SKM-1 (cell line): ENCODE measurements at regions not wholly inside any gene's neighbourhood (a gene's known extent, or its start where the extent isn't known, plus 50 kb on each side); places are given as distances from the start of the nearest gene placed in this dataset.

Experiments
- DNase-seq: peaks from one replicate; lab custom pipeline; 2025; ENCODE audit not compliant: unreplicated experiment; lab: John Stamatoyannopoulos, UW

DNA sequence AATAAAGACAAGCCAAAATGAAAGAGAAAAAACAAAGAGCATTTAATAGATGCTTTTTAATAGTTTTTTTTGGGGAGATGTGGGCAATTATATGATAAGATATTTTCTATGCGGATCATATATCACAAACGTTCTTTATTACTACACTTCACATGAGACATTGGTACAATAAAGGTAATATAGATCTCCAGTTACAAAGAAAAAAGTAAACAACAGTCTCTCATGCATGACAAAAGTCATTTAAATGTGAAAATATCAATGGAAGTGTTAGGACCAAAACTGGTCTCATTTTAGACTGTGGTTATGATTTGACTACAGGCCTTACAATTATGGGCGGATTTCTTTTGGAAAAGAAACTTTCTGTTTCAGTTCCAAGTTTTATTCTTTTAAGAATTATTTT is 687.0 kb downstream of the ADGRL2 start:
- no peak for DNase-seq

GRCh38 chr1:82486969-82487368 is 686.2 kb downstream of the ADGRL2 start:
- DNase-seq: no peak

- no peak for DNase-seq
These were observed 685.7 kb downstream of the ADGRL2 start for GRCh38 chr1:82486468-82486867.

DNA sequence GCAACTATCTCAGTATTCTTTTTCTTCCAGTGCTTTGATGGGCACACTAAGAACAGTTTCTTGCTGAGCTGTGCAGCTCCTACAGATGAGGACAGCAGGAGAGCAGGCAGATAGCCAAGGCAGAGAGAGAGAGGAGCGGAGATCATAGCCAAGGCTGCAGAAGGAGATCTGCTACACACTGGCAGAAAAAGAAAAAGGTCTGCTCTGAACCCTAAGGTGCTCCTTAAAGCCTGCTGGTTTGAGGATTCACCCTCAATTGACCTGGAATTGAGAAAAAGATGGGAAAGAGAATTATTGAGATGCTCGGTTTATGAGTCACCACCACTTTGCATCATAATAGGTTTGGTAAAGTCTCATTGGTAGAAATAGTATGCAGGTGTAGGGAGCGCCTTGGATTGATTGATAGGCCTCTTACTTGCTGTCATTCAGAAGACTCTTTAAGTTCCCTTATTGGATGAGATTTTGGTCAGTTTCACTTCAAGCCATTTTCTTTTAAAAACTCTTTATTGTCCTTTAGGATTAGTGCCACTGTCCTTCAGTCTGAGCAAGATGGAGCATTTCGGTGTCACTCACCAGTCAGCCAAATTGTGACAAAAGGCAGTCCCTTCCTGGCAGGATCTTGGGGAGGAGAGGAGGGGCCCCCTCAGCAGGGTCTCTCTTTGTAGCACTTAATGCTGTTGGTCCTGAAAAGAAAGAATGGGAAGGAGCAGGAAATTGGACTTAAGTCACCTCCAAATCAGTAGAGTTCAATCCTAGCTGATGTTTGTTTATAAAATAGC is 685.0 kb downstream of the ADGRL2 start:
- no peak for DNase-seq

DNA sequence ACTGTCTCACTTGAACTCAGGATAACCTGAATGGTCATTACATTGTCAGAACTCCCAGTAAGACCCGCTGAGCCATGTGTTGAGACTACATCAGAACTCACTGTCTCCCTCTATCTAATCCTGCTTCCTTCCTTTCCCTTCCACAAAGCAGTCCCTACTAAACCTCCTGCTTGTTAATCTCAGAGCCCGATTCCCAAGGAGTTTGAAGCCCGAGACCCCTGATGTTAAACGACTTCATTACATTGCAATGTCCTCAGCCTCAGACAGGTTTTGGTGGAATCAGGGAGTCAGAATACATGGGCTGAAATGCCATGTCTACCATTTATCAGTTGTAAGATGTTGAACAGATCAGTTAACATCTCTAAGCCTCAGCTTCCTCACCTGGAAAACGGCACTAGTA is 682.4 kb downstream of the ADGRL2 start:
- no peak for DNase-seq

GRCh38 chr1:82478916-82479315 is 678.2 kb downstream of the ADGRL2 start:
- no peak for DNase-seq

DNA sequence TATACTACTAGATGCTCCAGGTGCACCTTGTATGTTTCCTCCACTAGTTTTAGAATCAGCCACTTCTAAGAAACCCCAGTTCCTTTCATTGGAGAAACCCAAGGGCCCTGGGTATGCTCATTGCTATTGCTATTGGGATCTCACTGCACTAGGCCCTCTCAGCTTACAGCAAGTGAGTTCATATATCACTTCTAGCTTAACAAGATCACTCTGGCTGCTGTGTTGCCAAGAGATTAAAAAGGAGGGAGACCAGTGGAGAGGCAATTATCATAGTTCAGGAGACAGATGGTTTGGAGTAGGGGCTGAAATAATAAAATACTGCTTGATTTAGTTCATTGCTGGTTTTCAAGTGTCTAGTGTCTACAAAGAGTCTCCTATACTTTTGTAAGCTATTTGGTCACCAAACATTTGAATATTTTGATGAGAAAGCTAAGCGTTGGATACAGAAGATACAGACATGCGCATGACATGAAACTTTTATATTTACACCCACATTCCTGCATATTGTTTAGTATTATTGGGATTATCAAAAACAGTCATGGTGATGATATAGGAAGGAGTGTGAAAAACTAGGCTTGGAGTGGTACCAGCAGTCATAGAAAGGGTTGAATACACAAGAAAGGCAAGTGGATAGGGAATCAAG is 671.9 kb downstream of the ADGRL2 start:
- no peak for DNase-seq

DNA sequence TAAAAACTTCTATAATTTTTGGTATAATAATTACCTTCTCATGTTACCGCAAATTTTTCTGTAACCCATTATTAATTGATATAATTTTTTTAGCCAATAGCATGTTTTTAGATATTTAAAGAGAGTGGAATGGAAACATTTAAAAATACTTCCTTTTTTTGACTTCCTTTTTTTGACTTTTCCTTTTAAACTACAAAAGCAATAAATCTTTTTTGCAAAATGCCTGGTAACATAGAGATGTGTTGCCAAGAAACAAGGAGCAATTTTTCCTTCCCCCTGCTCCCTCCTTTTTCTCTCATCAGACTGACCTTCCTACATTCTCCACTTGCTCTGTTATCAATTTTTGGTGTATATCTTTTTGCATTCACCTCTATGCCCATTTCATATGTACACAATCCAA is 666.2 kb downstream of the ADGRL2 start:
- DNase-seq: peak; percentile 68

DNA sequence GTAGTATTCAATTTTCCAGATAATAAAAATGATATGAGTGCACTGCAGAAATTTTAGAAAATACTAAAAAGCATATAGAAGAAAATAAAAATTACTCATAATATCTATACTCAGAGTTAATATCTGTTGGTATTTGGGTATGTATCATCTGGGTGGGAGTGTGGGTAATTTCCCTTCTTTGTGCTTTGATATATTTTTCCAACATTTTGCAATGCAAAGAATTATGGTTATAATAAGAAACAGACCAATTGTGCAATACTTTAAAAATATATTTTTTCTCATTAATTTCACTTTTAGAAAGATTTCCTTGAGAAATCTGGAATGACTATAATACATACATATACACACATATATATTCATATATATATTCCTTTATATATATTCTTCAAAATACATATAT is 665.7 kb downstream of the ADGRL2 start:
- DNase-seq: no peak

DNA sequence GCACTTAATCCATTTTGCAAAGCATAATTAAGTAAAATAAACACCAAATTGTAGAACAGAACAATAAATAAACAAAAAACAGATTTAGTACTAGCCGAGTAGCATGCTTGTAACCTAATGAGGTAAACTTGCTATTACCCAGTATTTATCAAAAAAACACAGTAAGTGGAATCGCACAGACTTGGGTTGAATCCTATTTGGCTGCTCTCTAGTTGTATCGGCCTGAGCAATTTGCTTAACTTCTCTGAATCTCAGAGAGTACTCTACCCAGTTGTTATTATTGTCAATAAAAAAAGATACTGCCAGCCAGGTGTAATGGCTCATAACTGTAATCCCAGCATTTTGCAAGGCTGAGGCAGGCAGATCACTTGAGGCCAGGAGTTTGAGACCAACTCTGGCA is 664.3 kb downstream of the ADGRL2 start:
- DNase-seq: no peak

DNA sequence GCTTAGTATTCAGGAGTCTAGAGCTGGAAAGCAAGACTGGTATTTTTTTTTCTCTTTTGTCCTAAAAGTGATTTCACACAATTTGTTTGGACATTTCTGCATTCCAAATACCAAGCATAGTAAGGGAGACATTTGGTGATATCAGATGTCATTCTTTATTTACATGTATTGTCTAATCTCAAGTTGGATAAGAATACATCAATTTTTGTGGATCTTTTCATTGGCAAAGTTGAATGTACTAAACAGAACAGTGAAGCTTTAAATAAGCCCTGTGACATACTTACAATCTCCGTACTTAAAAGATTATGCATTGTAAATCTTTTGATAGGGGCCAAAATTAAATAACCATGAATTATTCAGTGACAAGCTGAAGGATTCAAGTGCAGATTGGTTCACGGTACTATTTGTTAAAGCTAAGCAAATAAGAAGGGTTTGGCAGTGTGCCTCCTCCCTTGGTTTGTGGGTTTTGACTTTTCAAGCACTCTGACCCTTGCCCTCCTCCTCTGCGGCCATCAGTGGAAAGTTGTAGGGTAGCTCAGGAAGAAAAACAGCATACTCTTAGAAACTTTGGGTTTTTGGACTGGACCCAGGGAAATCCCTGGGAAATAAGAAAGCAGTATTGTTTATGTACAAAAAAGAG is 663.7 kb downstream of the ADGRL2 start:
- no peak for DNase-seq

GRCh38 chr1:82463951-82464350 is 663.2 kb downstream of the ADGRL2 start:
- DNase-seq: no peak

DNA sequence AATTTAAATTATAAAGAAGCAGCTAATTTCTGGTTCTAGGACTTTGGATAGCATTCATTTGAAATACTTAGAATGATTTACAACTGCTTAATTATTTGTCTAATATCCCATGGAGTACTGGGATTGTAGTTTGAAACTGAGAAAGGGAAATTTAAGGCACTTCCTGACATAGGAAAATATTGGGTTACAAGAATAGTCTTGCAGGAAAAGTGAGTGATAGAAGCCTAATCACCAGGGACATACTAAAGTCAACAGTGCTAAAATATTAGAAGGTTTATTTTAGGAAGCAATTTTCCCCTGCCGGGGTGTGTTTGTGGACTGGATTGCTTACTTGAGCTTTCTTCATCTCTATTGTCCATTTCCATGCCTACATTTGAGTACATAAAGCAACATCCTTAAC is 661.6 kb downstream of the ADGRL2 start:
- no peak for DNase-seq

- DNase-seq: no peak
These were observed 654.6 kb downstream of the ADGRL2 start for GRCh38 chr1:82455342-82455741.

DNA sequence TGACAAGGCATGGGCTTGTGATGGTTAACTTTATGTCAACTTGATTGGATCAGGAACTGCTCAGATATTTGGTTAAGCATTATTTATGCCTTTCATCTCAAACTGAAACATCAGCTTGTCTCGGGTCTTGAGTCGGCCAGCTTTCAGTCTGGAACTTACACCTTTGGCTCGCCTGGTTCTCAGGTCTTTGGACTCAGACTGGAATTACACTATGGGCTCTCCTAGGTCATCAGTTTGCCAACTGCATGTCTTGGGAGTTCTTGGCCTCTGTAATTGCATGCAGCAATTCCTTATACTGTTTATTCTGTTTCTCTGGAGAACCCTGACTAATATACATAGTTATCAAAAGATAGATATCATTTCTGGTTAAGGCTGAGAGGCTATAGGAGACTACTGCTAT is 653.7 kb downstream of the ADGRL2 start:
- no peak for DNase-seq

DNA sequence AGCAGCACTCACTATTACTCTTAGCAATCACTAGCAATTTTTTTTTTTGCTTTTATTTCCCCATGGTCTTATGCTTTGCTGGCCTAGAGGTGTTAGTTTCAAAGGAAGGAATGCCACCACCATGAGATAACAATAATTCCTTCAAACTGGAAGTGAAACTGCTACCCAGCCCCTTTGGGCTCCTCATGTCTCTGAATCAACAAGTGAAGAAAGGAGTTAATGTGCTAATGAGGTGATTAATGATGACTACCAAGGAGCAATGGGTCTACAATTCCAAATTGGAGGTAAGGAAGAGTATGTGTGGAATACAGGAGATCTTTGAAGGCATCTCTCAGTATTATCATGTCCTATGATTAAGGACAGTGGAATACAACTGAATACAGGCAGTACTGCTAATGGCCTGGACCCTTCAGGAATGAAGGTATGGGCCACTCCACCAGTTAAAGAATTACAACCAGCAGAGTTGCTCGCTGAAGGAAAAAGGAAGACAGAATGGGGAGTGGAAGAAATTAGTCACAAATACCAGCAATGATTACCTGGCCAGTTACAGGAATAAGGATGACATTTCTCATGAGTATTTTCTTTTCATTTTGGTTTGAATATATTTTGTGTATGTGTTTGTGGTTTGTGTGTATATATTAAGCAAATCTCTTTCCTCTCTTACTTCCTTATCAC is 652.9 kb downstream of the ADGRL2 start:
- no peak for DNase-seq

DNA sequence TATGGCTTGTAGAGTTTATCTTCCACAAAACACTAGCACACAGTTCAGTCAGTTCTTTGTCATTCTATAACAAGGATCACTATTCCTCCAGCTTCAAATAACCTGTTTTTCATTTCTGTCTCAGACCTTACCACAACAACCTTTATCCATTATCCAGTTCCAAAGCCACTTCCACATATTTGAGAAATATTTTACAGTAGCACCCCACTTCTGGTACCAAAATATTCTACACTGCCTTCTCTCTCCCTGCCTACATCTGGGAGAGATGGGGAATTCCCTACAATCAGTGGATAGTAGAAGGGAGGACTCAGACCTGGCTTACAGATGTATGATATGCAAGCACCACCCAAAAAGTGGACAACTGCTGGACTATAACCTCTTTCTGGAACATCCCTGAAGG is 651.4 kb downstream of the ADGRL2 start:
- DNase-seq: no peak

GRCh38 chr1:82451191-82451590 is 650.5 kb downstream of the ADGRL2 start:
- DNase-seq: no peak

DNA sequence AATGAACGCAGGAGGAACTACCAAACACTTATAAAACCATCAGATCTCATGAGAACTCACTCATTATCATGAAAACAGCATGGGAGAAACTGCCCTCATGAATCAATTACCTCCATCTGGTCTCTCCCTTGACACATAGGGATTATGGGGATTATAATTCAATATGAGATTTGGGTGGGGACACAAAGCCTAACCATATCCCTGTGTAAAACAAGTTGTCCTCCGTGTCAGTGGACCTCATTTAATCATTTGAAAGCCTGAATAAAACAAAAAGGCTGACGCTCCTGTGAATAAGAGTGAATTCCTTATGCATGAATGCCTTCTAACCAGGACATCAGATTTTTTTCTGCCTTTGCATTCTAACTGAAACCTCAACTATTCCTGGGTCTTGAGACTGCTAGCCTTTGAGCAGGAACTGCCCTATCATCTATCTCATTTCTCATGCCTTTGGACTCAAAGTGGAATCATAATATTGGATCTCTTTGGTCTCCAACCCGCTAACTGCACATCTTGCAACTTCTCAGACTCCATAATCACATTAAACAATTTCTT is 648.8 kb downstream of the ADGRL2 start:
- no peak for DNase-seq

DNA sequence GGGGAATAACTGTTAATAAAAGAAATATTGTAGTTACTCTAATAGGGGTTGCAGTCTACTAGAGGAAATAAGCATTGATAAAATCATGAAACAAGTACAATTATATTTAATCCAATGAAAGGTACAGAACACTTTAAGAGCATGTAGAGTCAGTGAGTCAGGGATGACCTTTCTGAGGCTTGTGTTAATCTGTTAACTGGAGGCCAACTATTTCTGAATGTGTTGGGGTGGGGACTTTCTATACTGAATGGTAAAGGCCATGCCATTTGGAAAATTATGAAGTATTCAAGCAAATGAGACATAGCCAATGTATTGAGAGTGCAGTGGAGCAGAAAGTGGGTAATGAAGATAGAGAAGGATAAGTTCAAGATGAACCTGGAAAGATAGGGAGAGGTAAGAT is 646.2 kb downstream of the ADGRL2 start:
- no peak for DNase-seq

- no peak for DNase-seq
These were observed 645.5 kb downstream of the ADGRL2 start for GRCh38 chr1:82446236-82446635.

- DNase-seq: no peak
These were observed 645.1 kb downstream of the ADGRL2 start for GRCh38 chr1:82445827-82446226.
